Endothelial cell of umbilical vein (primary cell): ENCODE measurements at regions not wholly inside any gene's neighbourhood (a gene's known extent, or its start where the extent isn't known, plus 50 kb on each side); places are given as distances from the start of the nearest gene placed in this dataset.

Source experiments
- EZH2 ChIP-seq: IDR thresholded peaks from 2 replicates; pipeline ENCODE4 v1.6.1; 2012; ENCODE audit warnings: borderline replicate concordance, low read depth, mild to moderate bottlenecking, moderate library complexity, low read length, inconsistent platforms; ENCODE audit not compliant: severe bottlenecking
- MYC ChIP-seq: IDR thresholded peaks from one replicate; pipeline ENCODE4 v1.6.1; 2011; ENCODE audit warnings: mild to moderate bottlenecking, low read depth, low read length
- POLR2A ChIP-seq: IDR thresholded peaks from 2 replicates; pipeline ENCODE4 v1.6.1; 2012; ENCODE audit warnings: low read depth, mild to moderate bottlenecking, control low read depth, low read length
- POLR2AphosphoS5 ChIP-seq: IDR thresholded peaks from 2 replicates; pipeline ENCODE4 v1.6.1; 2012; ENCODE audit warnings: low read depth, mild to moderate bottlenecking, control low read depth, low read length, moderate library complexity; ENCODE audit not compliant: insufficient read depth
- TF ChIP-seq, protein P1 (sequence below), 2 donors: IDR thresholded peaks; 1 replicate in 1 of 2; 2 replicates in 1 of 2; pipeline ENCODE4 v1.5.1; 2011; ENCODE audit warnings: low read length in 2 of 2, mild to moderate bottlenecking in 2 of 2, moderate library complexity in 2 of 2, control low read depth in 1 of 2, inconsistent platforms in 1 of 2, low read depth in 1 of 2; ENCODE audit not compliant: insufficient read depth in 1 of 2; ENCODE audit errors: extremely low read depth in 1 of 2
- TF ChIP-seq, protein P2 (sequence below): IDR thresholded peaks from 2 replicates; pipeline ENCODE4 v1.6.1; 2011; ENCODE audit not compliant: insufficient read depth, insufficient read length

DNA sequence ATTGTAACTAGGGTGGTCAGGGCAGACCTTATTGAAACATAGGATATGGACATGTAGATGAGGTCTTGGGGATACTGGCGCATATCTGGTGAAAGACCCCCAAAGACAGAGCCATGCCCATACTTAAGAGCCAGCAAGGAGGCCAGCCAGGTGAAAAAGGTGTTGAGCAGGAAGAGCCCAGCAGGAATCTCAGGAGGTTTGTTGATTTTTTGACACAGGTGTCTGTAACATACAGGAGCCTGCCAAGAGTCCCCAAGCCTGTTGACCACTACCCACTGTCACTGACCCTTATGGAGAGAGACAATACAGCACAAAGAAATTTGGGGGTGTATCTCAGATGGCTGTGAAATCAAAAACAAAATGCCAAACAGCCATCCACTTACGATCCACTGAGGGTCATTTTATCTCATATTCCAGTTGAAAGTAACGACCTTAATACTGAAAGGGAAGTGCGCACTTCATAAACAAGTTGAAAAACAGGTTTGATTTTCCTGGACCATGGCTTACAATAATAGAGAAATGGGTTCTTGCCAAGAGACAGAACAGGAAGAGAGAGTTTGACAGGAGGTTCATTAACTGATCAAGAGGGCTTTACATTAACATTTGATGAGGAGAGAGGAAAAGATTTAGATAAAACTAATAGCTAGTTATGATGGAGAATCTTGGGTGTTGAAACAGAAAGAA, 163.6 kb downstream of the GLUL start:
- TF ChIP-seq, protein P1, sequence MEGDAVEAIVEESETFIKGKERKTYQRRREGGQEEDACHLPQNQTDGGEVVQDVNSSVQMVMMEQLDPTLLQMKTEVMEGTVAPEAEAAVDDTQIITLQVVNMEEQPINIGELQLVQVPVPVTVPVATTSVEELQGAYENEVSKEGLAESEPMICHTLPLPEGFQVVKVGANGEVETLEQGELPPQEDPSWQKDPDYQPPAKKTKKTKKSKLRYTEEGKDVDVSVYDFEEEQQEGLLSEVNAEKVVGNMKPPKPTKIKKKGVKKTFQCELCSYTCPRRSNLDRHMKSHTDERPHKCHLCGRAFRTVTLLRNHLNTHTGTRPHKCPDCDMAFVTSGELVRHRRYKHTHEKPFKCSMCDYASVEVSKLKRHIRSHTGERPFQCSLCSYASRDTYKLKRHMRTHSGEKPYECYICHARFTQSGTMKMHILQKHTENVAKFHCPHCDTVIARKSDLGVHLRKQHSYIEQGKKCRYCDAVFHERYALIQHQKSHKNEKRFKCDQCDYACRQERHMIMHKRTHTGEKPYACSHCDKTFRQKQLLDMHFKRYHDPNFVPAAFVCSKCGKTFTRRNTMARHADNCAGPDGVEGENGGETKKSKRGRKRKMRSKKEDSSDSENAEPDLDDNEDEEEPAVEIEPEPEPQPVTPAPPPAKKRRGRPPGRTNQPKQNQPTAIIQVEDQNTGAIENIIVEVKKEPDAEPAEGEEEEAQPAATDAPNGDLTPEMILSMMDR (IDR thresholded peaks at IDR 0.05; ENCODE audit: extremely low read depth in 1 of 2, insufficient read depth in 1 of 2, low read depth in 1 of 2, low read length in 2 of 2) = no peak
- TF ChIP-seq POLR2AphosphoS5 (no peak), EZH2 (no peak), POLR2A (no peak), MYC (no peak)
- TF ChIP-seq, protein P2, sequence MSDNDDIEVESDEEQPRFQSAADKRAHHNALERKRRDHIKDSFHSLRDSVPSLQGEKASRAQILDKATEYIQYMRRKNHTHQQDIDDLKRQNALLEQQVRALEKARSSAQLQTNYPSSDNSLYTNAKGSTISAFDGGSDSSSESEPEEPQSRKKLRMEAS = no peak
